C1 segment of cervical spinal cord (tissue), 14 donors: ENCODE measurements at regions not wholly inside any gene's neighbourhood (a gene's known extent, or its start where the extent isn't known, plus 50 kb on each side); places are given as distances from the start of the nearest gene placed in this dataset.

ENCODE experiments used
- DNase-seq, 14 donors: peaks; one replicate each; lab custom pipeline; 2025; lab: John Stamatoyannopoulos, UW

DNA sequence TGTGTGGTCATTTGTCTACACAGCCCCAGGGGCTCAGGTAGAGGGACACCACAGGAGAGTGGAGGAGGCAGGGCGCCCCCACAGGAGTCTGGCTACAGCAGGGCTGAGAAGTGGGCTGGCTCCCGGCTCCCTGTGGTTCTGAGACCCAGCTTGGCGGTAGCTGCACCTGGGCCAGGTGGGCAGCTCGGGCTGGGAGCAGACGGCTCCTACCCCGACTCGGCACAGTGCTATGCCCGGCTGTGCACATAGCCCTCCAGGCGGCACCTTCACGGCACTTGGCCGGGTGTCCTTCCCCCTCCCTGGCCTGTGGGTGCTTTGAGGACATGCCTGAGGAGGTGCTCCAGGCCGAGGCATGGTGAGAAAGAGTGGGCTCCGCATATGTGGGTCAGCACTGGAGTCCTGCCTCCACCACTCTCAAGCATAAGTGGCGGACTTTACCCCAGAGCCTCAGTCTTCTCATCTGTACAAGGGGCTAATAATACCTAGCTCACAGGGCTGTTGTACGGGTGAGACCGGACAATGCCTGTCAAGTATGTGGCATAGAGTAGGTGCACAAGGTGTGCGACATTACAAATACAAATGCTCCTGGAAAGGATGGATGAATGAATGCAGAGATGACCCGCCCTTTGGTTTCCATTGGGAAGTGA lies 50.1 kb upstream of the JPH3 start:
- DNase-seq: no peak

DNA sequence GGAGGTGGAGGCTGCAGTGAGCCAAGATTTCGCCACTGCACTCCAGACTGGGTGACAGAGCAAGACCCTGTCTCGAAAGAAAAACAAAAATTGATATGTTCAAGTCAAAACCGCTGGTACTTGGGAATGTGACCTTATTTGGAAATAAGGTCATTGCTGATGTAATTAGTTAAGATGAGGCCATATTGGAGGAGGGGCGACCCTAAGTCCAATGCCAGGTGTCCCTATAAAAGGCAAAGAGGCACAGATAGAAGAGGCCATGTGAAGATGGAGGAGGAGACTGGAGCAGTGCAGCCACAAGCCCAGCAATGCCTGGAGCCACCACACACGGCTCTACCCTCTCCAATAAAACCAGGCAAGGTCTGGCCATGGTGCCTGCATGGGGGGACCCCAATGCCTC lies 50.8 kb upstream of the JPH3 start:
- DNase-seq: no peak

DNA sequence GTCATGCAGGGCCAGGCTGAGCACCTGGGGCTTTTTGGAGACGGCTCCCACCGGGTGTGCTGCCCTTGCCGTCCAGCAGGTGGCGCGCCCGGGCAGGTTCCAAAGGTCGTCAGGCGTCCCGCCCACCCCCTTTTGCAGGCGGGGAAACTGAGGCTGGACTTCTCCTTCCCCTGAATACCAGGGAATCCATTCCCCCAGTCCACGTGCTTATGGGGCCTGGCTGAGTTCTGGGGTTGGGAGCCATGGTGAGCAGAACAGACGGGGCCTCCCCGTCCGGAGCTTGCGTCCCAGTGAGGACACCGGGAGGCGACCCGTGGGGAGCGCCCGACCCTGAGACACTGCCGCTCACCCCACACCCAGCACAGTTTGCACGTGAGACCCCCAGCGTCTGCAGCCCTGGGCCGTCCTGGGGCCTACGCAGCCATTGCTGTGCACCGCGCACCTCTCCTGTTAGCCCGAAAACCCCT lies 51.8 kb upstream of the JPH3 start:
- DNase-seq: peak in 5 of 14 donors; percentile 9 to 35 (median 25)

DNA sequence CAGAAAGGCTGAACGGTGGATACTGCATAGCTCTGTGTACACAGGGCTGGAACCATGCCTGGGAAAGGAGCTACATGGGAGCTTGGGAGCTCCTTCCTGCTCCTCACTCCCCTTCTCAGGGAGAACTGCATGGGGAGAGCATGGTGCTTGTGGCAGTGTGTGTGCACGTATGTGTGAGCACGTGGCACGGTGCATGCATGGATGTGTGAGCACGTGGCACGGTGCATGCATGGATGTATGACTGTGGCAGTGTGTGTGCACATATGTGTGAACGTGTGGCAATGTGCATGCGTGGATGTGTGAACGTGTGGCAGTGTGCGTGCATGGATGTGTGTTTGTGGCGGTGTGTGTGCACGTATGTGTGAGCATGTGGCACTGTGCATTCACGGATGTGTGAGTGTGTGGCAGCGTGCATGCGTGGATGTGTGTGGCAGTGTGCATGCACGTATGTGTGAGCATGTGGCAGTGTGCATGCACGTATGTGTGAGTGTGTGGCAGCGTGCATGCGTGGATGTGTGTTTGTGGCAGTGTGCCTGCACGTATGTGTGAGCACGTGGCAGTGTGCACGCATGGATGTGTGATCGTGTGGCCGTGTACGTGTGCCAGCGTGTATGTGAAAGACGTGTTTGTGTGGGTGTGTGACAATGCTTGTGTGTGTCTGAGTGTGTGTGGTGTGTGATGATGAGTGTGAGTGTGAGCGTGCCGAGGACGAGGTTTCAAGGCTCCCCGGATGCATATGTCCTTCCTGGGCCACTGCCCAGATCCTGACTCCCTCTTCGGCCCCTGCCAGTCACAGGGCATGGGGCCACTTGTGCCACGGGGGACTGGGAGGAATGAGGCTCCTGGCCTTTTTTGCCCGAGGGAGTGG lies 52.4 kb upstream of the JPH3 start:
- DNase-seq: no peak

DNA sequence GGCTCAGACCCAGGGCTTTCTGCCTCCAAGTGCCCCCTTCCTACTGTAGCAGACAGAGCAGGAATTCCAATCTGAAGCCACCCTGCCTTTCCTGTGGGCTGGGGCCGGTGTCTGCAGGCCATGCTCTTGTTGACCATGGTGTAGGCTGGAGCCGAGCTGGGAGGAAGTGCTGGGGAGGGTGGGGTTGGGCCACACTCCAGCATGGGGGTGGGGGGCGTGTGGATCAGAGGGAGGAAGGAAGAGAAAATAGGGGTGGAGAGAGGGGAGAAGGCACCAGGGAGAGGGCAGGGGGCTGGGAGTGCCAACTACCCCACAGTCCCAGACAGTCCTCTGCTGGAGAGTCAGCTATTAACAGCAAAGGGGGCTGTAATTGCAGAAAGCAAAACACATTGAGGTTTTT lies 54.3 kb upstream of the JPH3 start:
- no peak for DNase-seq

DNA sequence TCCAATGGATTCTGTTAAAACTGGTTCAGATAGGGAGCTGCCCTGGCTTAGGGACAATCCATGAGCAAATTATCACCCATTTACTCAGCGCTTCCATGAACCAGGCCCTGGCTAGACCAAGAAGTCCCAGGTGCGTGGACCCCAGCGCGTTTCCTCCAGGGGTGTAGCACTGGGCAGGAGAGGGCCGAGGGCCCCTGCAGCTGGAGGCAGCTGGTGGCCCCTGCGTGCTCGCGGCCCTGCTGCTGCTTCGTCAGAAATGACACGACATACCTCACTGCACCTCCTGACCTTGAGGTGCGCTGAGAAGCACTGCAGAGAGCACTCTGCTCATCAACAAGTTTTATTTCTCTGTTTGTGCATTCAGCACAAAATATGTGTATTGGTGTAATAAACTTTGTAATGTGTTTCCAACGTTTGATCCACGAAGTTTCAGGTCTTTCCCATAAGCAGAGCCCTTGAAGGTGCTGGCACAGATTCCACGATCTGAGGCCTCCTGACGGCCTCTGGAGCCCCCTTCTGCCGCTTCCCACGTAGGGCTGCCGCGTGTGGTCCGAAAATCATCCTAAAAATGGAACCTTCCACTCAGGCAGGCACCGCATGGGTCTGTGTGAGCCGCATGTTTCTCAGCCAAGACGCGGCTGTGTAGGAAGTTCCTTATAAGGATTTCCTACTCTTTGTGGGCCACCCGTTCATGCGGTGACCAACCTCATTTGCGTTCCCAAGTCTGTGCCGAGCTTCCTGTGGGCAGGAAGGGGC lies 50.8 kb upstream of the ZCCHC14 start:
- DNase-seq: peak in 1 of 14 donors; percentile 38

DNA sequence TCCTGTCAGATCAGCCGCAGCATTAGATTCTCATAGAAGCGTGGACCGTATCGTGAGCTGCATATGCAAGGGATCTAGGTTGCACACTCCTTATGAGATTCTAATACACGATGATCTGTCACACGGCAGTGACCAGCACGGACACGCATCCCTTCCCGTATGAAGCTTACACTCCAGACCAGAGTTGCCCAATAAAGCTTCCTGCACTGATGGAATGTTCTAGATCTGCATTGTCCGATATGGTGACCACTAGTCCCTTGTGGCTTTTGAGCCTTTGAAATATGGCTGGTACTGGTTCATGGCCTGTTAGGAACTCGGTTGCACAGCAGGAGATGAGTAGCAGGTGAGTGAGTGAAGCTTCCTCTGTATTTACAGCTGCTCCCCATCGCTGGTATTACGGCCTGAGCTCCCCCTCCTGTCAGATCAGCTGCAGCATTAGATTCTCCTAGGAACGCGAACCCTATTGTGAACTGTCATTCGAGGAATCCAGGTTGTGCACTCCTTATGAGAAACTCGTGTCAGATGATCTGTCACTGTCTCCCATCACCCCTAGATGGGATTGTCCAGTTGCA lies 49.8 kb upstream of the ZCCHC14 start:
- DNase-seq: no peak
